Lower leg skin (tissue), 4 donors: ENCODE measurements at regions not wholly inside any gene's neighbourhood (a gene's known extent, or its start where the extent isn't known, plus 50 kb on each side); places are given as distances from the start of the nearest gene placed in this dataset.

Source experiments
- DNase-seq, 2 donors: peaks; one replicate each; pipeline ENCODE4 v3.0.0-alpha.2; 2019; ENCODE audit warnings: low spot score in 2 of 2
- H3K4me3 ChIP-seq: fragments of 200-600 bp; sonication (generic); 2 replicates; pipeline ENCODE4 v1.5.1; 2017; ENCODE audit warnings: mild to moderate bottlenecking, low read depth; ENCODE audit not compliant: poor library complexity, severe bottlenecking
- CTCF ChIP-seq, 3 donors: fragments of 450-650 bp; IDR thresholded peaks; one replicate each; pipeline ENCODE4 v1.5.1; 2016; ENCODE audit warnings: antibody characterized with exemption in 3 of 3, mild to moderate bottlenecking in 3 of 3, moderate library complexity in 2 of 3
- POLR2A ChIP-seq, 2 donors: fragments of 450-650 bp; IDR thresholded peaks; one replicate each; pipeline ENCODE4 v1.6.1; 2016 to 2017; ENCODE audit warnings: antibody characterized with exemption in 2 of 2, mild to moderate bottlenecking in 1 of 2, moderate library complexity in 1 of 2
- WGBS, 2 donors: methylation state at CpG; one replicate each; pipeline ENCODE4 v1.1.5; 2018; 5-methylcytosine and 5-hydroxymethylcytosine counted together
- intact Hi-C: fragments of 100-400 bp; cut with DNase I; formaldehyde crosslinking; loops from one replicate; pipeline ENCODE4 v1.15.0; 2023; ENCODE audit warnings: low total_unique reads

DNA sequence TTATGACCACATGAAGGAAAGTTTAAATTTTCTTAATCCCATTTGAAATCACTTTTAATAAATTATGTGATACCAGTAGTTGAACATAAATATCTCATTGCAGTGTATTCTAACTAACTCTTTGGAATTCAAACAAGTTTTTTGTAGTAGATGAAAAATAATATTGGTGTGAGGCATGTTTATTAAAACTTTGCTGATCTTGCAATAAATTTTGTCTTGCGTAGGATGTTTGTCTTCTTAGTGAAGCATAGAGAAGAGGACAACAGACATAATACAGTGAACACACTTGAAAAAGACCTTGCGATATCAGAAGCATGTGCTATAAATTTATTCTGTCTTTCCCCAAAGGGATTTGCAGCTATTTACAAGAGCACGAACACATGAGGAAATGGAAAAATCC lies 140.7 kb downstream of the HTR1B start:
- no peak for DNase-seq
- WGBS, 2 donors, result 68 to 73% methylated on average over 3 of the region's 3 CpGs

GRCh38 chr6:77318256-77318655 lies 145.0 kb downstream of the HTR1B start:
- H3K4me3 ChIP-seq, result no peak overlapping the region

More for the DNA sequence above, 140.7 kb downstream of the HTR1B start:
- TF ChIP-seq POLR2A (IDR thresholded peaks at IDR 0.05), result no peak
- TF ChIP-seq CTCF (IDR thresholded peaks at IDR 0.05), result no peak
- intact Hi-C loops, result no loop called here
- no peak overlapping the region for H3K4me3 ChIP-seq

GRCh38 chr6:77313595-77313994 lies 149.7 kb downstream of the HTR1B start:
- DNase-seq, result no peak
- WGBS, 2 donors, result 86 to 96% methylated on average over 1 of the region's 1 CpG
- TF ChIP-seq POLR2A (IDR thresholded peaks at IDR 0.05) (no peak), CTCF (IDR thresholded peaks at IDR 0.05) (no peak)
- no peak overlapping the region for H3K4me3 ChIP-seq
- intact Hi-C loops, result no loop called here

More at GRCh38 chr6:77318256-77318655, 145.0 kb downstream of the HTR1B start:
- 51 to 60% methylated on average over 1 of the region's 1 CpG for WGBS, 2 donors
- DNase-seq, result no peak
- intact Hi-C loops, result no loop called here
- TF ChIP-seq CTCF (IDR thresholded peaks at IDR 0.05) (no peak), POLR2A (IDR thresholded peaks at IDR 0.05) (no peak)

DNA sequence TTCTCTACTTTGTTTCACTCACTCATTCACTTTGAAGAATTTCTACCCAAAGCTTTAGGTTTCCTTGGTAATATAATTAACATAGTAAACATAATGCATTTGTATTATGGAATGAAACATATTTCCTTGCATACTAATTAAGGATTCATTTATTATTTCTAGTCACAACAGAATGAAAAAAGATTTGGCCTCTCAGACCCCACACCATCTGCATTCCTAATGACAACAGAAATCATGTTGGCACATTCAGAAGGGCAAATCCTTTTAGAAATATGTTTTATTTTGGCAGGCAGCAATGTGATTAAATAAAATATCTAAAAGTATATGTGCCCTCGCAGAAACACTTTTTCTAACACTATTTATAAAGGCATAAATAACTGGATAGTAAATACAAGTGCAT lies 163.4 kb downstream of the HTR1B start:
- DNase-seq, result no peak
- WGBS, 2 donors, result 76 to 78% methylated on average over 1 of the region's 1 CpG
- H3K4me3 ChIP-seq, result no peak overlapping the region
- TF ChIP-seq POLR2A (IDR thresholded peaks at IDR 0.05), result no peak
- TF ChIP-seq CTCF (IDR thresholded peaks at IDR 0.05), result no peak
- intact Hi-C loops, result no loop called here

DNA sequence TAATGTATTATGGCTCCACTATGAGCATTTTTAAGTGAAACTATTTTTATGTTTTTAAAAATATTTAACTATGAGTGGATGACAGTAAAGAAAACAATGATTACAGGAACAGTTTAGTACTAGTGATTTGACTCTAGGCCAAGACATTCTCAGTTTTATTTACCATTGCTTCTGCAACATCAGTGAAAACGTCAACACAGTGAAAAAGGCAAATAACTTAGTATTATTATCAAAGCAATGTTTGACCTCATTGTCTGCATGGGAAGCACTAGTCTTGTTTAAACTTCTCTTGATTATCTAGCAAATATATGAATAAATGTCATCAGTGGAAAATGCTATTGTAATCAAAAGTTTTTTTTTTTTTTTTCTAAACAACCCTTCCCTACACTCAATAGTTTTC lies 165.0 kb downstream of the HTR1B start:
- H3K4me3 ChIP-seq, result no peak overlapping the region
- WGBS, 2 donors, result 48% methylated on average over 1 of the region's 1 CpG
- no peak for DNase-seq
- intact Hi-C loops, result no loop called here
- no peak for TF ChIP-seq POLR2A (IDR thresholded peaks at IDR 0.05)
- TF ChIP-seq CTCF (IDR thresholded peaks at IDR 0.05), result no peak
